NCI-H510A (cell line): ENCODE measurements at regions not wholly inside any gene's neighbourhood (a gene's known extent, or its start where the extent isn't known, plus 50 kb on each side); places are given as distances from the start of the nearest gene placed in this dataset.
A peak's percentile ranks its signal among the peaks of the same experiment; 100 is the strongest.

Experiments used
- DNase-seq: peaks from one replicate; lab custom pipeline; 2025; lab: John Stamatoyannopoulos, UW

DNA sequence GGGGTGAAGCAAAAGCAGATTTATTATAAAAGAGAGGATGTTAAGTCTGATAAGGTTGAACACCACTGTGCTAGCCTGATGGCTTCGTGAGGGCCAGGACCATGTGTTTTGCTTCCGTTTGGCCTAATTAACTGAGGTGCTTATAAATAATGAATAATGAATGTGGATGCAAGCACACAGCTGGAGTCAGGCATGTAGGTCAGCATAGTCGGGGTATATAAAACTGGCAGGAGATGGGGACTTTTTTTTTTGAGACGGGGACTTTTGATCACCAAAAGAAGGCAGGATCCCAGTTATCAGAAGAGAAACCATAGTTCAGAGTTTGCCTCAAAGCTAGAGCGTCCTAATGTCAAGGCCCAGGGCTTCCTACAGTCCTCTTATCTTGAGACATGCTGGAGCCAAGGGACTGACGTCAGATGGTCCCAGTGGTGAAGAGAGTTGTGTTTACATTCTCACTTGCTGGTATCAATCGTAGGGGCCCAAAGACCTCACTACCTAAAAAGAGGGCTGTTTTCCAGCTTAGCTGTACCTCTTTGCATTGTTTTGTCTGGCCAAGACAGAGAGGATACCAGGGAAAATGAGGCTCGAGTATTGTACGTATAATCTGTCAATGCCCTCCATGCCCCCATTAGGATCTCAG lies 50.4 kb downstream of the RTL9 start:
- no peak for DNase-seq

DNA sequence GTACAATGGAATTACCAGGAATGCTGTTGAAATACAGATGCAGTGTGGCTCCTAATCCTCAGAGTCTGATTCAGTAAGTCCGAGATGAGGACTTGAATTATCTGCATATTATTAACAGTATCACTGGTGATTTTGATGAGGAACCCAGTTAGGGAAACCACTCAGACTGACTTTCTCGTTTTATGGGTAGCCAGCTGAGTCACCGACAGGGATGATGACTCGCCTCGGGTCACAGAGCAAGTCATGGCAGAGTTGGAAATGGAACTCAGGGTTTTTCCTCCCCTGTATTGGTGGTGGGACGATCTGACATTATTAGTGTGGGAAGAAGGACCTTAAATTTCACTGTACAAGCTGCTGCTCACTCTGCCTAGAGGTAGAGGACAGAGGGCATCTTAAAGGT lies 51.3 kb downstream of the RTL9 start:
- no peak for DNase-seq

DNA sequence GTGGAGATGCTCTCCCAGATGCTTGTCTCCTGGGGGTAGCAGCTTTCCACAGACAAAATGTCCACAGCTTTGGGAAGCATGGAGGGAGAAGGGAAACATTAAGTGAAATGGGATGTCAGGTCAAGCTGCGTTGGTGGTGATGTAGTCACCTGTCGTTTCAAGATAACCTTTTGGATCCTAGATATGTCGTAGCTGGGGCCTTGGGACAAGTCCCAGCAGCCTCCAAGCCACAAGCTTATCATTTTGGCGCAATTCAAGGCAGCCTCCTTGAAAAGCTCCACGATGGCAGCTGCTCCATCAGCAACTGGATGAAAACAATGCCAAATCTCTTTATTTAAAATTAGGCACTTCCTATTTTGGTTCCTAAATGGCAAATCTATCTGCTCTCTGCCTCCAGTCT lies 52.0 kb downstream of the RTL9 start:
- no peak for DNase-seq

DNA sequence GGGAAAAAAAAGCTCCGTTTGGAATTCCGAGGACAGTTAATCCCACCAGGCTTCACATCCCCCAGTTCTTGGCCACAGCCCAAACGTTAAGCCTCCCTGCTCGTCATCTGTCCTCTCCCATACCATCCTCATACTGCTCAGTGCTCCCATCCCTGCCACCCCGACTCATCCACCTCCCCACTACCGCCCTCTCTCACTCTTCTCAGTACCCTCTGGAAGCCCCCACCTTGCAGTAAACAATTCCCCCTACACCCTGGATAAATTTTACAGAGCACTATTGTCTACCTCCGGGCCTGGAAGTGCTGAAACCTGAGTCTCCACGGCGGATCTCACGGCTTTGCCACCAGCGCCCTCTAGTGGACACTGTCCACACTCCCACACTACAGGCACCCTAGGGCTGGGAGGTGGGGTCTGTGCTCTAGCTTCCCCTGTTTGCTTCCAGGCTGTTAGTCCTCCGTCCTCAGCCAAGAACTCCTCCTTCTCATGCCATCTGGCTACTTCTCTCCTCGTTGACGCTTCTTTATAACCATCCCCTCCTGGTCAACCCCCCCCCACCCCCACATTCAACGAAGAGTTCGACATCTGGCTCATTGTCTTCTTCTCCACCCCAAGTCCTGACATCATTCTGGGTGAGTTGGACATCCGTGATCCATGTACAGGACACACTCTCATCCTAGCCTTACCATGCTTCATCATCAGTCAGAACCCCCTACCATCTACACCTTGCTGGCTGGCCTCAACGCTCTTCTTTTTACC lies 54.5 kb downstream of the RTL9 start:
- peak; percentile 24 for DNase-seq

DNA sequence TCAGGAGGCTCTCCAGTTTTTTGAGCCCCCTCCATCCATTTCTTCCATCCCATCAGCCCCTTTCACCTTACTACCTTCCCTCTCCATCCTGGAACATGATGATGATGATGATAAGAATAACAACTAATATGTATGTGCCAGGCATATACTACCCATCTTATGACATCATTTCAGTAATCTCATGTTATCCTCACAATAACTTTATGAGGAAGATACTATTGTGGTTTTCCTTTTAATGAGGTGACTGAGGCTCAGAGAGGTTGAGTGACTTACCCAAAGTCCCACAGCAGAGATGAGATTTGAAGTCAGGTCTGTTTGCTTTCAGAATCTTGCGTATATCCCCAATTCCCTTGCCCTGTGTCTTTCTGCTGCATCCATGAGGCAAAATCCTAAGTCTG lies 55.1 kb downstream of the RTL9 start:
- no peak for DNase-seq

DNA sequence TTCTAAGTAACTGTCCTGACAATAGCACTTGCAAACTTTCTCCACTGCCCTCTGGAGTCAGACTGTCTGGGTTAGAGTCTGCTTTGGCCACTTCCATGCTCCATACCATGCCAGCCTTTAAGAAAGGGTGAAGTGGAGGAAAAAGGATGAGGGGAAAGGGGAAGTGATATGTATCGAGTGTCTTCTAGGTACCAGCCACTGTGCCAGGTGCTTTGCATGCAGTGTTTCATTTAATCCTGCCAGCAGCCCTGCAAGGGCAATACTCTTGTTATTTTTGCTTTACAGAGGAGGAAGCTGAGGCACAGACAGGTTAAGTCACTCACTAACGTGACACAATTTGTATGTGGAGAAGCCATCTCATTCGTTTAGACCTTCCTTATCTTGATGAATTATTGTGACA lies 55.6 kb downstream of the RTL9 start:
- no peak for DNase-seq

DNA sequence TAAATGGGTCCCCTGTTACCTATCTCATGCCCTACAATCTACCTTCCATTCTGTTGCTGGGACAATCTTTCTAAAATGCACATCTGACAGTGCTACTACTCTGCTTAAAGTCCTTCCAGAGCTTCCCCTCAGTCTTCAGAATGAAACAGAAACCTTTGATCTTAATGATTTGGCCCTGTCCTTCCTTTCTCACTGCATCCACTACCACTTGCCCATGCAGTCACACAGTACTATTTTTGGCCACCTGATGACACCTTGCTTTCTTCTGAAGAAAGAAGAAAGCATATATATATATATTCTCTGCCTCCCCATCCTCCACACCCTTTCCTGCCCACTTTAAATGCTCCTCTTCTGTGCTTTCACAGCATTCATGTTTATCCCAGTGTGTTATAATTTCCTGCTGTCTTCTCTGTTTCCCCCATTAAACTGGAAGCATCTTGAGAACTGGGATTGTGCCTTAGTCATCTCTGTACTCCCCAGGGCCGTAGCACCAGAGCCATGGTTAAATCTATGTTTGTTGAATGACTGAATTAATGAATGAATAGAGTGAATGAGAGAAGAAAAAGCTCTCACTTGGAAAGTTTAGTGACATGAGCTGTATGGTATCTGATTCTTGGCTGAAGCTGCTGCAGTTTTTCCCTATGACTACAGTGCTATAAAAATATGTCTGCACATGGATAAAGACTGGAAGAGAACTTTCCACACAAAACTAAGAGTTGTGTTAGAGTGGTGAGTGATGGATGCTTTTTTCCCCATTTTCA lies 56.2 kb downstream of the RTL9 start:
- no peak for DNase-seq

DNA sequence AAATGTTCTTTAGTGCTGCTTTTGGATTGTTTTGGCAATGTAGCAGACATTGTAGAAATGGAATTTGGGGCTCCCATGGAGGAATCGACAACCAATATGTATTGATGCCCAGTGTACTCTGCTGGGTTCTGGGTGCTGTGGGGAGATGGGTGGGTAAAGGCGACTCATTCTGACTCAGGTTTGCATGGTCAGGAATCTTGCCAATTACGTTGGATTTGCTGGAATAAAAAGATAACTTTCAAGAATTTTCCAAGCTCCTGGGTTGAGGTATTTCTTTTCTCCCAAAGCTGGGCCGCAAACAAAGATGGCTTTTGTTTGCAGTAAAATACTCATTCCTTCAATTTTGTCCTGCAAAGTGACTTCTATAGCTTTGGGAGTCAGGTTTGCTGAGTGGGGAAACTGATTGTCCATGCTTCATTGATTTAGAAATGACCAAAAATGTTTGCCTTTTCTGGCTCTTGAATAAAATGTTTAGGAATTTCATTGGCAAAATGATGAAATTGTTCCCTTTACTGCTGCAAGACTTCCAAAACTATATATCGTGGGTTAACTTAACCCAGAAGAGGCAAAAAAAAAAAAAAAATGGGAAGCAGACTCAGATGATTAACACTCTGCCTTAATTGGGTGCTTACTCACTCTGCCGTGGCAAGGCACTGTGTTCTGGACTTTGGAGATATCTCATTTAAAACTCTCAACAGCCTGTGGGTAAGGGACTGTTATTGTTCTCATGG lies 57.0 kb downstream of the RTL9 start:
- no peak for DNase-seq

DNA sequence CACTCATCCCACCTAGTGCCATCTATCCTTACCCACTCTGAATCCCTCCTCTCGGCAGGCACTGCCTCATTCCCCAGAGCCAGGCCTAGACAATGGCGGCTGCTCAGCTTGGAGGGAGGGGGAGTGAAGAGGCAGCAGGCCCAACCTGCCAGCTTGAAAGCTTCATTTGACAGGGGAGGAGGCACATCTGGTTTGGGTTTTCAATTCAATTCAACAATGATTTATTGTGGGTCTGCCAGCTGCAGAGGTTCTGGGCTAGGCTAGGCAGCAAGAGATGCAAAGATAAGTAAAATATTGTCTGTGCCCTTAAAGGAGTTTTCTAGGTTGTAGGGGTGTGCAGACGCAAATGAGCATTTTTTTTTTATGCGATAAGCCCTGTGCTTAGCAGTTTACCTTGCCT lies 58.5 kb downstream of the RTL9 start:
- no peak for DNase-seq

DNA sequence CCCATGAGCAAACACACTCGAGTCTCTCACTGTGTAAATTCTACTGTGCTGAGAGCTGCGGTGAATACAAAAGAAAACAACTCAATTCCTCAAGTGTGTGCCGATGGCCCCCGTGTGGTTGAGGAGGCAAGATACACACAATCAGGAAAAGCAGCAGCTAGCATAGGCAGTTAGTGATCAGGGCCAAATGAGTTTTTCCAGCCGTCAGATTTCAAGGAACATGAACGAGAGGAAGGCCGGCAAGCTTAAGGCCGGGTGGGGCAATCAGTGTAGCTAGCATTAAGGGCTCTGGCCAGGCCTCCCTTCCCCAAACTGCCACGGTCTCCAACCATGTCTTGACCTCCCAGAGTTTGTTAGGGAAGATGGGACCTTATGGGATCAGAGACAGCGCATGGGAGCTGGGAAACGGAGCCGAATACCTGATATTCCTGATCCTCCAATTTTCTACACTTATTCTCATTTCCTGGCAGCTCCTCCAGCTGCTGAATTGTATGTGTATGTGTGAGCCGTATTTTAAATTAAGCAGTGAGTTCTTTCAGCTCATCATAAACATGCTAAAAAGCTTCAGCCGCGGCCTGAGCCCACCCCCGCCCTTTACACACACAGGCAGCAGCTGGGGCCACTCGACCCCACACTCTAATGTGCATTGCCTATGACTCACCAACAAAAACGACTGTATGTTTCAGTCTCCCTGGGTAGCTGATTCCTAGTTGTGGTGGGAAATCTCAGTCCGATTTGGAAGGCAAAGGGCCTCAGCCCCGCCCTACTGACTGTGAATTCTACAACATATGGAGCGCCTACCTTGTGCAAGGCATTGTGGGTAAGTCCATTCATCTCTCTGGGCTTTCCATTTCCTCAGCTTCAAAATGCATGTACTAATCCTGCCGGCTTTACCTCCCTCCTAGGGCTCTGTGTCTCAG lies 59.9 kb downstream of the RTL9 start:
- DNase-seq, result peak; percentile 51

DNA sequence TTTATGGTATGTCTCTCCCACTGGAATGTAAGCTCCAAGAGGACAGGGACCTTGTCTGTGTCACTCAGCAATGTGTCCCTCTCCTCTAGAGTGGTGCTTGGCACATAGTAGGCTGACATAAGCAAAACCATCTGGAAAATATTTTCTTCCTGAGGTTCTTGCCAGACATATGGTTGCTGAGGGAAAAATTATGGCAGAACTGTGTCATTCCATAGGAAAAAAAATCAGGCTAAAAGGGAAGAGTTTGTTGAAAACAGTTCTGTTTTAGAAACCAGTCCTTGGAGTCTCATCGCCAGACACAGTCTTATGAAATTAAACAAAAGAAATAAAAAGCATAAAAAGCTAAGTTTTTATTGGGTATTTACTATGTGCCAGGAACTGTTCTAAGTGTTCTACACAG lies 60.9 kb downstream of the RTL9 start:
- no peak for DNase-seq

DNA sequence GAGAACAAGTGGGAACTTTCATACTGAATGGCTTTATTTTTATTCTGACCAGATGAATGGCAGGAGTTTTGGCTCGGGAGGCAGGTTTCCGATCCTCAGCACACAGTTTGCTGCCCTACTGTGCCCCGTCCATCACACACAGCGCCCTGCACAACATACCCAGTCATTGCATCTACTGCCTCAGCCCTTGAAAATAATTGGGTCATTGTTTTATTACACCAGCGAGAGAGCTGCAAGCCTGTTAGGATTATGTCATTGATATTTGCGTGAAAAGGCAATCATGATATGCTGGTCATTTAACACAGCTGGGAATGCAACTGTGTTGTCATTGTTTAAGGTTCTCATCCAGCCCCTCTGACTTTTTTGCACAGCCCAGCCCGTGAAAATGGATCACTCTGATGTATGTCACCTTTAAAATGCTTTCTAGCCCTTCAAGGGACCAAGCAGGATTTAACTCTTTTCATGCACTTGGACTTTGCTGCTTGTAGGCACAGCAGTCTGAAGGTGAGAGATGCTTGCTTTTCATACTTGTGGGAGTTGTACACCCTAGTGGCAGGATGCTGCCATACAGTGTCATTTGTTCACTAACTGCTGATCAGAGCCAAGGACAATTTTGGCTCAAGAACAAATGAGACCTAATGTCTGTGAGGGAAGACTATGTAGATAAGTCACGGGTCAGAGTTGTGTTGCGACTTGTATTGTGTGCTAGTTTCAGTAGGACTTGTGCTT lies 62.3 kb downstream of the RTL9 start:
- no peak for DNase-seq

DNA sequence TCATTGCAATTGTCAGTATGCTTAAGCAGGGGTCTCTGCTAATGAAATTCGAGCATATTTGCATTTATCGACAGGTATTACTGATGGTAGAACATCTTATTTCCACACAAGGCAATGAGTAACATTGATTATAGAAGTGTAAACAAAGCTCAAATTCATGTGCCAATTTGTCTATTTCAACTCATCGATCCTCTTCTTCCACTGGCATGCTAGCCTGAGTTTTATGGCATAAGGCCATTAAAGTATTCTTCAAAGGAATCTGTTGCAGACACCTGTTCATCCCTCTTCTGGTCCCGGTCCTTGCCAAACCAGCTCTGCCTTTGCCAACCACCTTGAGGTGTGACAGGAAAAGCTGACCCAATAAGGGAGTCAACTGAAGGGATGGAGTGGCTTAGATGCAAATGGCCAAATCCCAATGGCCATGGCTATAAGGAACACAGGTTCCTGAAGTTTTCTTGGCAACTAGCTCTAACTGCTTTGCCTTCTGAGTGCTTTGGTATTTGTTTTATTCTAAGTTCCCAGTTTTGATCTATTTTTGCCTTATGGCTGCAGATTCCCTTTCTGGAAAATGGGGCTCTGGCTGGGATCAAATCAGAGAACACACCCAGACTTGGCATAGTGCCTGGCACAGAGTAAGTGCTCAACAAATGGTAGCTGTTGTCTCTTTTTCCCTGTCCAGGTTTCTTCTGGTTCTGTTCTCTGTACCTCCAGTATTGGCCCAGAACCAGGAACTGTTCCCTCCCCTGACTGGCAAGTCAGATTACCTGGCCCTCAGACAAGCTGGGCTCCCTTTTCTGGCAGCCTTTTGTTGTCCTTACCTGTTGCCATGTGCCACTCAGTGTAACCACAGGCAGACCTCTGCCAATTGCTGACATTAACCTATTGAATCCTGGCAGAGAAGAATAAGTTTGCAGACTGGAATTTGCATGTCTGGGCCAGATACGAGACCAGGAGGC lies 63.1 kb downstream of the RTL9 start:
- no peak for DNase-seq

DNA sequence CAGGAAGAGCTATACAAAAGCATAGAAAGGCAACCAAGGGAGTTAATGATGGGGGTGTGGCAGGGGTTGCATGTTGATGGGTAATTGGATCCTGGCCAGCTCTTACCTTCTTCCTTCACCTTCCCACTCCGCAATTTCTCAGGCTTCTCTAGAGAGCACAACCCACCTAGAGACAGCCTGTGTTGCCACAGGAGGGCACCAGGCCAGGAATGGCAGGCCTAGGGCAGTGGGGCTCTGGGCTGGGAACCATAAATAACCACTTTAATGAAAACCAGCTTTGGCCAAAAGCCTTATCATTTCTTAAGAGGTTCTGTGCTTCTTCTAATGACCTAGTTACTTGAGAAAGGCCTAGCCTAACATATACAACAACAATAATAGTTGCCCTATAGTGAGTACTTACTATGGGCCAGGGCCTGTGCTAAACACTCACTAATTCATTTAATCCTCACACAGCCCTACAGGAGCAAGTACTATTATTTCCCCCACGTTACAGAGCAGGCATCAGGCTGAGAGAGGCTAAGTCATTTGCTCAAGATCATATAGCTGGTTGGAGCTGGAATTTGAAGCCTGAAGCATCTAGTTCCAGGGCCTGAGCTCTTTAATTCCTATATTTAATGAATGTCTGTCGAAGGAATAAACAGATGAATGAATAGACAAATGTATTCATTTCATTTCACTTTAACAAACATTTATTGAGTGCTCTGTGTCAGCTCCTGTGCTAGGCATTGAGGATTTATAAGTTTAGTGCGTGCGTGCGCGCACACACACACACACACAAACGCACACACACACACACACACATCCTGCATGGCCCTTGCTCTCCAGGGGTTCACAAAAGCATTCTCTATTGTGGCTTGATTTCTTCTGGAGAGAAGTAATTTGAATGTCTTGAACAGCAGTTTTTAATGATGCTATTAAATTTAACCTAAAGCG lies 66.8 kb downstream of the RTL9 start:
- DNase-seq, result no peak

DNA sequence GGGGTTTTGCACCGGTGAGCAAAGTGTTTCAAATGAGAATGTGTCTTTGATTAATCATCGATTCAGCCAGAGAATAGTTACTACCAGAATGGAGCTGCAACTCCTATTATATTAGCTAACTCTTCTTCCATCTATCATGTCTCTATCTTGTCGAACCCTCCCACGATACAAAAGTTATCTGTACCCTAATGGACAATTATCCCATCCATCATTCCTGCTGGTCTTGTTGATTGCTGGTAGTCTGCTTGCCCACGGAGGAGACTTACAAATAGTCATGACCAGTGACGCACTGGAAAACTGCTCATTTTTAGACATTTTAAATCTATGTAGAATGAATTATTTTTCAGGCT lies 67.5 kb downstream of the RTL9 start:
- no peak for DNase-seq

DNA sequence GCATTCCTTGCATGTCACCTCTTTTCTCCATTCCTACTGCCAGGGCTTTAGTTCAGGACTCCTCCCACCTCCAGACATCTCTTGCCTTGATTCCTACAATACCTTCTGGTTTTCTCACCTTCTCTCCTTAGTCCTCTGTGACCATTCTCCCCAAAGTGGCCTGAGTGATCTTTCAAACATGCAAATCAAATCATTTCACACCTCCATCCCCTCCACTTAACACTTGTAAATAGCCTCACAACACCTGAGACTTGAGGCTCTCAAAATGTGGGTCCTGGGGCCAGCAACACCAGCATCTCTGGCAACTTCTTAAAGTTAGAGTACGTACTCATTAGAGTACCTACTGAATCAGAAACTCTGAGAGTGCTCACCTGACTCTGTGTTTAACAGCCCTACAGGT lies 68.4 kb downstream of the RTL9 start:
- DNase-seq, result no peak

DNA sequence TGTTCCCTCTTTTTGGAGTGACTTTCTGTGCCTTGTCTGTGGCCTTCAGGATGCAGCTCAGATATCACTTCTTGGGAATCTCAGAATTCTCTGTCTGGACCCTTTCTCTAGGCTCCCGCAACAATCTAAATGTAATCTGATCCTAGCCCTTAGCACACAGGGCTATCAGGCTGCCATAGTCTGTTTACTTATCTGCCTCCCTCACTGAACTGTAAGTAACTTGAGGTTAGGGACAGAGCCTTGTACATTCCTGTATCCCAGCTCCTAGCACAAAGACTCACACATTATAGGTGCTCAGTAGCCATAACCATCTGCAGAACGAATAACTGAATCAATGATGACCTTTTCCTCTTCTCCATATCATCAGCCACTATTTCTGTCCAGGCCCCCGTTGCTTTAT lies 69.5 kb downstream of the RTL9 start:
- DNase-seq, result no peak

DNA sequence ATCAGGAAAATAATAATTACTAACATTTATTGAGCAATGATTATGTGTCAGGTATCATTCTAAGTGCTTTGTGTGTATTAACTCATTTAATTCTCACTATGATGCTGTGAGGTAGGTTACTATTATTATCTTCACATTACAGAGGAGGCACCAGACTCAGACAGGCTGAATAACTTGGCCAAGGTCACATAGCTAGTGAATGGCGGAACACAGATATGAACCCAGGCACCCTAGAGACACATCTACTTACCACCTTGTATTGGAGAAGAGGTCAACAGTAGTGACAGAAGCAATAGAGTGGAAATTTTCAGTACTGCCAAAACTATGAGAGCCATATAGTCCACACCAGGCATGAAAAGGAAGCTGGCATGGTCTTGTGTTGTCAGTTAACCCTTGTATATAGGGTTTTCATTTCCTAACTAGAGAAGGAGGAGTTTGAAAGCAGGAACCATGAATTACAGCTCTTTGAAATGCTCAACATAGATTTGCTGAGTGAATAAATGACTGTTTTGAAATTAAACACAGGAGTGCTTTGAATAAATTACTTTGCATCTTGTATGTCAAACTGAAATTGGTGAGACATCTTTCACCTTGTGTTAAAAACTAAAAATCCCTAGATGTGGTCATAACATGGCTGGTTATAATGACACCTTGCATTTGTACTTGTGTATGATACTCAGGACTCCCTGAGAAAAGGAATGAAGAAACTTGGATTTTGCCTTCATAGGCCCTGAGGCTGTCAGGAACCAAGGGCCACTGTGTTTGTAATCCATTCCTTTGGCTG lies 71.8 kb downstream of the RTL9 start:
- DNase-seq, result no peak
